ENCODE measurements at regions not wholly inside any gene's neighbourhood (a gene's known extent, or its start where the extent isn't known, plus 50 kb on each side); places are given as distances from the start of the nearest gene placed in this dataset.

DNA sequence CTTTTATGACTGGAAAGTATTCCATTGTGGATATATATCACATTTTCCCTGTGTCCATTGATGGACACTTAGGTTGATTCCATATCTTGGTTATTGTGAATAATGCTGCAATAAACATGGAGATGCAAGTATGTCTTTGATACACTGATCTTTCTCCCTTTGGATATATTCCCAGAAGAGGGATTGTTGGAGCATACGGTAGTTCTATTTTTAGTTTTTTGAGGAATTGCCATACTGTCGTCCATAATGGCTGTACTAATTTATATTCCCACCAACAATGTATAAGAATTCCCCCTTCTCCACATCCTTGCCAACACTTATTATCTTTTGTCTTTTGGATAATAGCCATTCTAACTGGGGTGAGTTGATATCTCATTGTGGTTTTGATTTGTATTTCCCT is 54.9 kb upstream of the PITX1 start:
- TF ChIP-seq, protein P1, sequence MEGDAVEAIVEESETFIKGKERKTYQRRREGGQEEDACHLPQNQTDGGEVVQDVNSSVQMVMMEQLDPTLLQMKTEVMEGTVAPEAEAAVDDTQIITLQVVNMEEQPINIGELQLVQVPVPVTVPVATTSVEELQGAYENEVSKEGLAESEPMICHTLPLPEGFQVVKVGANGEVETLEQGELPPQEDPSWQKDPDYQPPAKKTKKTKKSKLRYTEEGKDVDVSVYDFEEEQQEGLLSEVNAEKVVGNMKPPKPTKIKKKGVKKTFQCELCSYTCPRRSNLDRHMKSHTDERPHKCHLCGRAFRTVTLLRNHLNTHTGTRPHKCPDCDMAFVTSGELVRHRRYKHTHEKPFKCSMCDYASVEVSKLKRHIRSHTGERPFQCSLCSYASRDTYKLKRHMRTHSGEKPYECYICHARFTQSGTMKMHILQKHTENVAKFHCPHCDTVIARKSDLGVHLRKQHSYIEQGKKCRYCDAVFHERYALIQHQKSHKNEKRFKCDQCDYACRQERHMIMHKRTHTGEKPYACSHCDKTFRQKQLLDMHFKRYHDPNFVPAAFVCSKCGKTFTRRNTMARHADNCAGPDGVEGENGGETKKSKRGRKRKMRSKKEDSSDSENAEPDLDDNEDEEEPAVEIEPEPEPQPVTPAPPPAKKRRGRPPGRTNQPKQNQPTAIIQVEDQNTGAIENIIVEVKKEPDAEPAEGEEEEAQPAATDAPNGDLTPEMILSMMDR (IDR thresholded peaks at IDR 0.05) = no peak
- TF ChIP-seq POLR2A (IDR thresholded peaks at IDR 0.05) (no peak), POLR2AphosphoS5 (IDR thresholded peaks at IDR 0.05) (no peak)

Data from breast epithelium (tissue), 3 donors.